Bronchial epithelial cell (primary cell): ENCODE measurements at regions not wholly inside any gene's neighbourhood (a gene's known extent, or its start where the extent isn't known, plus 50 kb on each side); places are given as distances from the start of the nearest gene placed in this dataset.

Experiments
- DNase-seq: peaks from one replicate; pipeline ENCODE4 v3.0.0-alpha.2; 2010; ENCODE audit warnings: low read depth
- FAIRE-seq: peaks from 2 replicates; lab custom pipeline; 2011; peaks lifted over from hg19 to GRCh38; lab: Jason Lieb, UNC
- H3K27me3 ChIP-seq: 2 replicates; pipeline ENCODE4 v1.5.1; 2011; ENCODE audit warnings: low read length; ENCODE audit not compliant: control insufficient read depth, insufficient read depth
- H3K36me3 ChIP-seq: 2 replicates; pipeline ENCODE4 v1.5.1; 2011; ENCODE audit warnings: low read length; ENCODE audit not compliant: control insufficient read depth, insufficient read depth
- H3K4me3 ChIP-seq: 2 replicates; pipeline ENCODE4 v1.5.1; 2011; ENCODE audit warnings: mild to moderate bottlenecking, low read depth, low read length, control low read depth
- CTCF ChIP-seq: IDR thresholded peaks from 2 replicates; pipeline ENCODE4 v1.5.1; 2011; ENCODE audit warnings: mild to moderate bottlenecking, moderate library complexity, low read length, control low read depth, inconsistent platforms; ENCODE audit not compliant: insufficient read depth, severe bottlenecking

GRCh38 chr3:43858294-43858701 lies 167.6 kb downstream of the ABHD5 start:
- no peak for FAIRE-seq
- no peak for TF ChIP-seq CTCF
- Histone ChIP-seq H3K4me3 (no peak overlapping the region), H3K27me3 (no peaks in the 10 kb centered on the region), H3K36me3 (no peaks in the 10 kb centered on the region)
- no peak for DNase-seq

- H3K36me3 ChIP-seq = no peaks in the 10 kb centered on the region
- no peak for TF ChIP-seq CTCF
- DNase-seq = no peak
- no peak overlapping the region for H3K4me3 ChIP-seq
- no peak for FAIRE-seq
- no peaks in the 10 kb centered on the region for H3K27me3 ChIP-seq
Measured at GRCh38 chr3:43859766-43860165, 169.0 kb downstream of the ABHD5 start.

GRCh38 chr3:43861635-43862034 lies 170.9 kb downstream of the ABHD5 start:
- Histone ChIP-seq H3K4me3 (no peak overlapping the region), H3K36me3 (no peaks in the 10 kb centered on the region), H3K27me3 (no peaks in the 10 kb centered on the region)
- DNase-seq (no peak), FAIRE-seq (no peak)
- no peak for TF ChIP-seq CTCF

GRCh38 chr3:43862470-43862869 lies 171.7 kb downstream of the ABHD5 start:
- no peak for FAIRE-seq
- no peak for DNase-seq
- H3K4me3 ChIP-seq = no peak overlapping the region
- H3K36me3 ChIP-seq = no peaks in the 10 kb centered on the region
- TF ChIP-seq CTCF = no peak
- H3K27me3 ChIP-seq = no peaks in the 10 kb centered on the region

GRCh38 chr3:43862992-43863805 lies 172.5 kb downstream of the ABHD5 start:
- FAIRE-seq (no peak), DNase-seq (no peak)
- no peaks in the 10 kb centered on the region for H3K36me3 ChIP-seq
- H3K27me3 ChIP-seq = no peaks in the 10 kb centered on the region
- no peak overlapping the region for H3K4me3 ChIP-seq
- no peak for TF ChIP-seq CTCF
